ENCODE measurements at regions not wholly inside any gene's neighbourhood (a gene's known extent, or its start where the extent isn't known, plus 50 kb on each side); places are given as distances from the start of the nearest gene placed in this dataset.
A peak's percentile ranks its signal among the peaks of the same experiment; 100 is the strongest.

DNA sequence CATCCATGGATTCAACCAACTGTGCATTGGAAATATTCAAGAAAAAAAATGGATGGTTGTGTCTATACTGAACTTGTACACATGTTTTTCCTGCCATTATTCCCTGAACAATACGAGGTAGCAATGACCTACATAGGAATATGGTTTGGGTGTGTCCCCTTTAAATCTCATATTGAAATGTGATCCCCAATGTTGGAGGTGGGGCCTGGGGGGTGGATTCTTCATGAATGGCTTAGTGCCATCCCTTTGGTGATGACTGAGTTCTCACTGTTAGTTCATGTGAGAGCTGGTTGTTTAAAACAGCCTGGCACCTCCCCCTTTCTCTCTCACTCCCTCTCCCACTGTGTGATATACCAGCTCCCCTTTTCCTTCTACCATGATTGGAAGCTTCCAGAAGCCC lies 139.8 kb upstream of the BACH2 start:
- Histone ChIP-seq H3K27me3 (ENCODE audit: control insufficient read depth, insufficient read depth, low read length) (peaks cover 10% of the 10 kb centered on the region), H3K4me3 (ENCODE audit: low read depth, low read length) (no peak overlapping the region), H3K9me3 (ENCODE audit: control insufficient read depth, insufficient read depth, low read length) (no peaks in the 10 kb centered on the region), H3K27ac (ENCODE audit: low read depth, low read length) (no peak overlapping the region)
- ChIA-PET CTCF (interaction anchor here (1.6 kb wide), 1 partner anchor 496 kb away, joined by 5 read pairs; no protein-coding TSS in a partner anchor), POLR2A (no interaction called here)
- DNase-seq (ENCODE audit: low read depth, low spot score): no peak
- TF ChIP-seq, protein P1, sequence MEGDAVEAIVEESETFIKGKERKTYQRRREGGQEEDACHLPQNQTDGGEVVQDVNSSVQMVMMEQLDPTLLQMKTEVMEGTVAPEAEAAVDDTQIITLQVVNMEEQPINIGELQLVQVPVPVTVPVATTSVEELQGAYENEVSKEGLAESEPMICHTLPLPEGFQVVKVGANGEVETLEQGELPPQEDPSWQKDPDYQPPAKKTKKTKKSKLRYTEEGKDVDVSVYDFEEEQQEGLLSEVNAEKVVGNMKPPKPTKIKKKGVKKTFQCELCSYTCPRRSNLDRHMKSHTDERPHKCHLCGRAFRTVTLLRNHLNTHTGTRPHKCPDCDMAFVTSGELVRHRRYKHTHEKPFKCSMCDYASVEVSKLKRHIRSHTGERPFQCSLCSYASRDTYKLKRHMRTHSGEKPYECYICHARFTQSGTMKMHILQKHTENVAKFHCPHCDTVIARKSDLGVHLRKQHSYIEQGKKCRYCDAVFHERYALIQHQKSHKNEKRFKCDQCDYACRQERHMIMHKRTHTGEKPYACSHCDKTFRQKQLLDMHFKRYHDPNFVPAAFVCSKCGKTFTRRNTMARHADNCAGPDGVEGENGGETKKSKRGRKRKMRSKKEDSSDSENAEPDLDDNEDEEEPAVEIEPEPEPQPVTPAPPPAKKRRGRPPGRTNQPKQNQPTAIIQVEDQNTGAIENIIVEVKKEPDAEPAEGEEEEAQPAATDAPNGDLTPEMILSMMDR (IDR thresholded peaks at IDR 0.05; ENCODE audit: low read depth, low read length): no peak

DNA sequence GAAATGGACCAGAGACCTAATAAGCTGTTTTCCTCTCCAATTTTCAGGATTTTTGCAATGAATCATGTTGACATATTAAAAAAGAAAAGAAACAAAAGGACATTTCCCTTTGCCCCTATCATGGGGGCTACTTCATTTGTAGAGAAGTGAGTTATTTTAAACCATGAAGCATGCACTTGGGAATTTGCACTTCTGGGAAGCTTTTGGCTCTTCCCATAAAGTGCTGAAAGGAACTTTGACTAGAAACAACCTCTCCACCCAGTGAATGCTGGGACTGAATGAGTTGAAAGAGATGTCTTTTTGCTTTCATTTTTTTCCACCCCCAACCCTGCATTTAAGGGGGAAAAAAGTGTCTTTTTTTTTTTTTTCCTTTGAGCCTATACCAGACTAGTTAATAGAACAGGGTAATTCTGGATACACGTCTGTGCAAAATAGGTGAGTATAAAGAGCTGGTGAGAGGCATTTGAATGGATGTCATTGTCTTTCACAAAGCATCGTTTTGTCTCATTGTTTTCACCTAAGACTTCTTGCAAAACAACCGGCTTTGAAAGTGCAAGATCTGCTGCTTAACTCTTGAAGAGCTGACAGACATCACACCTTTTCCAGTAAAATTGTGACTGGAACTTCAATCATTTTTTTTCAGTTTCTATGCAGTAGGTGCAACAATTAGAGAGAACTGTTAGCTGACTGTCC lies 138.7 kb upstream of the BACH2 start:
- TF ChIP-seq, protein P1 (IDR thresholded peaks at IDR 0.05; ENCODE audit: low read depth, low read length): no peak
- no peak for DNase-seq (ENCODE audit: low read depth, low spot score)
- H3K4me3 ChIP-seq (ENCODE audit: low read depth, low read length): no peak overlapping the region
- no peaks in the 10 kb centered on the region for H3K9me3 ChIP-seq (ENCODE audit: control insufficient read depth, insufficient read depth, low read length)
- POLR2A ChIA-PET: no interaction called here
- CTCF ChIA-PET: interaction anchor here (0.6 to 1.6 kb wide), 2 partner anchors 14 to 495 kb away, joined by 3 to 5 read pairs; no protein-coding TSS in a partner anchor
- no peak overlapping the region for H3K27ac ChIP-seq (ENCODE audit: low read depth, low read length)
- H3K27me3 ChIP-seq (ENCODE audit: control insufficient read depth, insufficient read depth, low read length): peaks cover 10% of the 10 kb centered on the region

DNA sequence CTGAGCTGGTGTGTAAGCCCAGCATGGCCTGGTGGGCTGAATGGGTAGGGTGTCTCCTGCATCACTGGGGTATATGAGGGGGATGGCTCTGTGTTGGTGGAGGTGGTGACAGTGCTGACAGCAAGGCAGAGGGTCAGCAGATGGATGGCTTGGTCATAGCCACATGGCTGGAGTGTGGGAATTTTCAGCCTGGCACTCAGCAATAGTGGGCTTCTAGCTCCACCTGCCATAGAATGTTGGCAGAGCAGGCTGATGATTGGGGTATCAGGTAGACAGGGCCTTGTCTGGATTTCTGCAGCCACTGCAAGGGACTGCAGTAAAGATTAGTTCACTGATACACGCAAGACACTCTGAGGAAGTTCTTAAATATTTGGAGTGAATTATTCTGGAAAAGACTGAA lies 137.5 kb upstream of the BACH2 start:
- TF ChIP-seq, protein P1 (IDR thresholded peaks at IDR 0.05; ENCODE audit: low read depth, low read length): peak; percentile 24; the same call in 1 of the 2 replicates
- H3K27ac ChIP-seq (ENCODE audit: low read depth, low read length): no peak overlapping the region
- H3K27me3 ChIP-seq (ENCODE audit: control insufficient read depth, insufficient read depth, low read length): peaks cover 2% of the 10 kb centered on the region
- ChIA-PET CTCF (interaction anchor here (2.0 kb wide), 1 partner anchor 494 kb away, joined by 11 read pairs; no protein-coding TSS in a partner anchor), POLR2A (no interaction called here)
- H3K4me3 ChIP-seq (ENCODE audit: low read depth, low read length): no peak overlapping the region
- H3K9me3 ChIP-seq (ENCODE audit: control insufficient read depth, insufficient read depth, low read length): no peaks in the 10 kb centered on the region
- DNase-seq (ENCODE audit: low read depth, low spot score): no peak

DNA sequence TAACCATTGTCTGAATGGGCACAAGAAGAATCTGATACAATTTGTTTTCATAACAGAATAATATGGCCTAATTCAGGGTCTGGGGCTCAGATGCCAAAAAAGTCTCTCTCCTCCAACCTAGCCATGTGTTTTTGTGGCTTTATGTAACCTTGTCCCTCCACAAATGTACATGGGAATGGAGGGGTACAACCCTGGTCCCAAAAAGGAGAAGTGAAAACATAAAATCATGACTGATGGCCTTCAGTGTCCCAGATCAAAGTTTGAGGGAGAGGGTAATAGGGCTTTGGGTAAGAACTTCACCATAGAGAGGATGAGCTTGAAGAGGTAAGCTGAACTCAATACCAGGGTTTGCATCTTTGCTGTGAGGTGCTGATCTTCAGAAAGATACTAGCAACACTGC lies 136.3 kb upstream of the BACH2 start:
- no peaks in the 10 kb centered on the region for H3K9me3 ChIP-seq (ENCODE audit: control insufficient read depth, insufficient read depth, low read length)
- H3K27me3 ChIP-seq (ENCODE audit: control insufficient read depth, insufficient read depth, low read length): peaks cover 2% of the 10 kb centered on the region
- POLR2A ChIA-PET: no interaction called here
- H3K27ac ChIP-seq (ENCODE audit: low read depth, low read length): no peak overlapping the region
- TF ChIP-seq, protein P1 (IDR thresholded peaks at IDR 0.05; ENCODE audit: low read depth, low read length): no peak
- no peak for DNase-seq (ENCODE audit: low read depth, low spot score)
- no peak overlapping the region for H3K4me3 ChIP-seq (ENCODE audit: low read depth, low read length)
- CTCF ChIA-PET: interaction anchor here (2.0 kb wide), 1 partner anchor 493 kb away, joined by 11 read pairs; no protein-coding TSS in a partner anchor

DNA sequence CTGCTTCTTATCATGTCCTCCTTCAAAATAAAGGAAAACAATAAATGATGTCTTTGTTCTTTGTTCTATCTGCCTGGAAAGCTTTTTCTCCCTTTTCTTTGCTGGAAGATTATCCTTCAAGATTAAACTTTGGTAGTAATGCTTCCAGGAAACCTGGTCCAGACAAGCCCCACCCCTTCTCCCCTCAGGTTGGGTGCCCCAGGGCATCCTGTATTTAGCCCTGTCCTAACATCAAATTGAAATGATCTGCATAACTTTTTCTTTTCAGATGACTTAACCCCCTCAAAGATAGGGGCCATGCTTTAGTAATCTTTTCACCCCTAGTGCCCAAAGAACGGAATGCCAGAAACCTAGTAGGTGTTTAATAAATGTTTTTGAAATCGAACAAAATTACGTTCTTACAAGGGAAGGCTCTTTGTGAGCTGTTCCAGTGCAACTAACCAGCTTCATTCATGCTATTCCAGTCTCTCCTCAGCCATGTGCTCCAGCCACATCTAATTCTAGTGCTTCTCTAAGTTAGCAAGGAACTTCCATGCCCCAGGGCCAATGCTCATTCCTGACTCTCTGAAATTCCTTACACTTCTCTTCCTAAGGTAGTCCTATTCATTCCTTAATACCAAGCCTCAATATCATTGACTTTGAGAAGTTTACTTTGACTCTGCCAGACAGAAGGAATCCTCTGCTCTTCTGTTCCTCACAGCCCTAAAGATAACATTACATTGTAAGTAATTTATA lies 135.6 kb upstream of the BACH2 start:
- CTCF ChIA-PET: interaction anchor here (0.6 to 2.0 kb wide), 2 partner anchors 492 to 592 kb away, joined by 6 to 11 read pairs; no protein-coding TSS in a partner anchor

More for the DNA sequence above, 135.6 kb upstream of the BACH2 start:
- POLR2A ChIA-PET: no interaction called here
- no peak overlapping the region for H3K4me3 ChIP-seq (ENCODE audit: low read depth, low read length)
- no peak for DNase-seq (ENCODE audit: low read depth, low spot score)
- H3K9me3 ChIP-seq (ENCODE audit: control insufficient read depth, insufficient read depth, low read length): no peaks in the 10 kb centered on the region
- TF ChIP-seq, protein P1 (IDR thresholded peaks at IDR 0.05; ENCODE audit: low read depth, low read length): no peak
- H3K27ac ChIP-seq (ENCODE audit: low read depth, low read length): no peak overlapping the region
- H3K27me3 ChIP-seq (ENCODE audit: control insufficient read depth, insufficient read depth, low read length): peaks cover 2% of the 10 kb centered on the region
